ENCODE measurements at regions not wholly inside any gene's neighbourhood (a gene's known extent, or its start where the extent isn't known, plus 50 kb on each side); places are given as distances from the start of the nearest gene placed in this dataset.
A peak's percentile ranks its signal among the peaks of the same experiment; 100 is the strongest.
"Not testable (repeated sequence)": the region's sequence is repeated elsewhere in the genome, so short reads cannot be mapped to it uniquely, and the experiment has no call there.

- DNase-seq, result no peak
Measured at GRCh38 chr21:14753466-14754258, 207.5 kb upstream of the SAMSN1 start.

- no peak for DNase-seq
Measured at GRCh38 chr21:14753069-14753465, 207.0 kb upstream of the SAMSN1 start.

GRCh38 chr21:14752345-14752909 is 206.3 kb upstream of the SAMSN1 start:
- no peak for DNase-seq

- no peak for DNase-seq
Measured at GRCh38 chr21:14751602-14752344, 205.7 kb upstream of the SAMSN1 start.

GRCh38 chr21:14751011-14751410 is 204.9 kb upstream of the SAMSN1 start:
- no peak for DNase-seq

- no peak for DNase-seq
Measured at GRCh38 chr21:14750041-14750440, 203.9 kb upstream of the SAMSN1 start.

- DNase-seq, result no peak
Measured at GRCh38 chr21:14748662-14749061, 202.5 kb upstream of the SAMSN1 start.

- no peak for DNase-seq
Measured at GRCh38 chr21:14744368-14744767, 198.3 kb upstream of the SAMSN1 start.

GRCh38 chr21:14742119-14742518 is 196.0 kb upstream of the SAMSN1 start:
- no peak for DNase-seq

- peak; percentile 16 for DNase-seq
Measured at GRCh38 chr21:14741256-14741655, 195.1 kb upstream of the SAMSN1 start.

GRCh38 chr21:14740692-14741091 is 194.6 kb upstream of the SAMSN1 start:
- no peak for DNase-seq

GRCh38 chr21:14740116-14740515 is 194.0 kb upstream of the SAMSN1 start:
- DNase-seq, result no peak

- DNase-seq, result no peak
Measured at GRCh38 chr21:14739590-14739989, 193.5 kb upstream of the SAMSN1 start.

GRCh38 chr21:14738576-14738975 is 192.5 kb upstream of the SAMSN1 start:
- not testable (repeated sequence) for DNase-seq

- peak; percentile 31 for DNase-seq
Measured at GRCh38 chr21:14737922-14738321, 191.8 kb upstream of the SAMSN1 start.

GRCh38 chr21:14737284-14737691 is 191.2 kb upstream of the SAMSN1 start:
- no peak for DNase-seq

- DNase-seq, result no peak
Measured at GRCh38 chr21:14736672-14737071, 190.6 kb upstream of the SAMSN1 start.

GRCh38 chr21:14736162-14736561 is 190.0 kb upstream of the SAMSN1 start:
- no peak for DNase-seq

- DNase-seq, result no peak
Measured at GRCh38 chr21:14734833-14735232, 188.7 kb upstream of the SAMSN1 start.

- no peak for DNase-seq
Measured at GRCh38 chr21:14734191-14734590, 188.1 kb upstream of the SAMSN1 start.

GRCh38 chr21:14725219-14725618 is 179.1 kb upstream of the SAMSN1 start:
- DNase-seq, result no peak

- no peak for DNase-seq
Measured at GRCh38 chr21:14722841-14723483, 176.8 kb upstream of the SAMSN1 start.

- DNase-seq, result no peak
Measured at GRCh38 chr21:14720237-14720636, 174.1 kb upstream of the SAMSN1 start.

- DNase-seq, result no peak
Measured at GRCh38 chr21:14718951-14719350, 172.8 kb upstream of the SAMSN1 start.

Measured in NCI-H1105 treated with DMSO at 0.1 percent for 48 hours (cell line).